CD4-positive, alpha-beta memory T cell (primary cell): ENCODE measurements at regions not wholly inside any gene's neighbourhood (a gene's known extent, or its start where the extent isn't known, plus 50 kb on each side); places are given as distances from the start of the nearest gene placed in this dataset.

ENCODE experiments used
- CTCF ChIA-PET: fragments of 350-600 bp; sonication (Branson Sonifier 250); formaldehyde crosslinking; loops from one replicate; lab custom pipeline; 2021; ENCODE audit warnings: inconsistent platforms; ENCODE audit not compliant: partially characterized antibody; lab: Charles Lee
- POLR2A ChIA-PET: fragments of 350-600 bp; sonication (Branson Sonifier 250); formaldehyde crosslinking; loops from one replicate; lab custom pipeline; 2021; ENCODE audit not compliant: partially characterized antibody; lab: Charles Lee
- DNase-seq, 5 donors: peaks; one replicate each; pipeline versions ENCODE4 v3.0.0 to v3.0.0-alpha.2; 2020 to 2022; ENCODE audit warnings: mixed read lengths in 1 of 5
- H3K27ac ChIP-seq: one replicate; pipeline ENCODE4 v1.7.0; 2013; ENCODE audit warnings: low read depth, low read length
- H3K27me3 ChIP-seq: 2 replicates; pipeline ENCODE4 v1.7.0; 2013; ENCODE audit warnings: mild to moderate bottlenecking, low read length, moderate library complexity; ENCODE audit not compliant: insufficient read depth
- H3K36me3 ChIP-seq: 2 replicates; pipeline ENCODE4 v1.7.0; 2013; ENCODE audit warnings: mild to moderate bottlenecking, low read length, moderate library complexity; ENCODE audit not compliant: insufficient read depth
- H3K4me1 ChIP-seq: 2 replicates; pipeline ENCODE4 v1.7.0; 2013; ENCODE audit warnings: mild to moderate bottlenecking, low read length, moderate library complexity; ENCODE audit not compliant: insufficient read depth
- H3K4me3 ChIP-seq, 2 donors: one replicate each; pipeline ENCODE4 v1.7.0; 2013; ENCODE audit warnings: low read length in 2 of 2, mild to moderate bottlenecking in 1 of 2
- H3K9me3 ChIP-seq, 2 donors: one replicate each; pipeline ENCODE4 v1.7.0; 2013; ENCODE audit warnings: low read length in 2 of 2, control low read depth in 1 of 2; ENCODE audit not compliant: control insufficient read depth in 1 of 2
- H3K27ac Mint-ChIP-seq, 7 donors: one replicate each; pipeline ENCODE4 v1.8.0; 2020 to 2021; ENCODE audit warnings: mixed read lengths in 7 of 7, mild to moderate bottlenecking in 6 of 7, inconsistent platforms in 3 of 7, moderate library complexity in 3 of 7
- H3K27me3 Mint-ChIP-seq, 2 donors: one replicate each; pipeline ENCODE4 v1.8.0; 2020 to 2021; ENCODE audit warnings: mixed read lengths in 2 of 2
- H3K36me3 Mint-ChIP-seq, 2 donors: one replicate each; pipeline ENCODE4 v1.8.0; 2020 to 2021; ENCODE audit warnings: mixed read lengths in 2 of 2, inconsistent platforms in 1 of 2, mild to moderate bottlenecking in 1 of 2
- H3K4me1 Mint-ChIP-seq, 4 donors: one replicate each; pipeline ENCODE4 v1.8.0; 2020 to 2021; ENCODE audit warnings: mixed read lengths in 4 of 4, mild to moderate bottlenecking in 1 of 4
- H3K4me3 Mint-ChIP-seq, 8 donors: one replicate each; pipeline ENCODE4 v1.8.0; 2020 to 2021; ENCODE audit warnings: mixed read lengths in 8 of 8, mild to moderate bottlenecking in 7 of 8, moderate library complexity in 6 of 8, inconsistent platforms in 3 of 8
- H3K9me3 Mint-ChIP-seq, 8 donors: one replicate each; pipeline ENCODE4 v1.8.0; 2020 to 2021; ENCODE audit warnings: mixed read lengths in 8 of 8, mild to moderate bottlenecking in 5 of 8, inconsistent platforms in 3 of 8, moderate library complexity in 1 of 8
- intact Hi-C: fragments of 100-400 bp; cut with micrococcal nuclease; formaldehyde crosslinking; loops from one replicate; pipeline ENCODE4 v1.15.1; 2023

- Mint-ChIP-seq H3K27me3 (no peaks in the 10 kb centered on the region), H3K9me3 (peaks cover 2 to 18% (median 9%) of the 10 kb centered on the region in 8 donors), H3K4me1 (no peaks in the 10 kb centered on the region), H3K4me3 (no peak overlapping the region), H3K27ac (no peak overlapping the region), H3K36me3 (no peaks in the 10 kb centered on the region)
- H3K27ac ChIP-seq: no peak overlapping the region
- no peaks in the 10 kb centered on the region for H3K4me1 ChIP-seq
- H3K36me3 ChIP-seq: no peaks in the 10 kb centered on the region
- POLR2A ChIA-PET: no interaction called here
- H3K4me3 ChIP-seq: no peak overlapping the region
- intact Hi-C loops: no loop called here
- DNase-seq: no peak
- no peaks in the 10 kb centered on the region for H3K27me3 ChIP-seq
- CTCF ChIA-PET: no interaction called here
- no peaks in the 10 kb centered on the region for H3K9me3 ChIP-seq
Observed at GRCh38 chr5:4206127-4206526, 610.5 kb downstream of the IRX1 start.

- Histone ChIP-seq H3K4me3 (no peak overlapping the region), H3K27me3 (no peaks in the 10 kb centered on the region), H3K9me3 (no peaks in the 10 kb centered on the region), H3K27ac (no peak overlapping the region), H3K36me3 (no peaks in the 10 kb centered on the region), H3K4me1 (no peaks in the 10 kb centered on the region)
- DNase-seq: no peak
- Mint-ChIP-seq H3K36me3 (no peaks in the 10 kb centered on the region), H3K27ac (no peak overlapping the region), H3K9me3 (peaks cover 5 to 18% (median 10%) of the 10 kb centered on the region in 8 donors), H3K4me3 (no peak overlapping the region), H3K4me1 (no peaks in the 10 kb centered on the region), H3K27me3 (no peaks in the 10 kb centered on the region)
- POLR2A ChIA-PET: no interaction called here
- CTCF ChIA-PET: no interaction called here
- intact Hi-C loops: no loop called here
Observed at GRCh38 chr5:4207486-4207885, 611.9 kb downstream of the IRX1 start.

- H3K4me3 ChIP-seq: no peak overlapping the region
- ChIA-PET POLR2A (no interaction called here), CTCF (no interaction called here)
- Mint-ChIP-seq H3K4me1 (no peaks in the 10 kb centered on the region), H3K27ac (no peak overlapping the region), H3K36me3 (no peaks in the 10 kb centered on the region), H3K4me3 (no peak overlapping the region), H3K9me3 (peaks cover 4 to 21% (median 12%) of the 10 kb centered on the region in 8 donors), H3K27me3 (no peaks in the 10 kb centered on the region)
- H3K36me3 ChIP-seq: no peaks in the 10 kb centered on the region
- intact Hi-C loops: no loop called here
- DNase-seq: no peak
- no peaks in the 10 kb centered on the region for H3K4me1 ChIP-seq
- no peaks in the 10 kb centered on the region for H3K9me3 ChIP-seq
- H3K27me3 ChIP-seq: no peaks in the 10 kb centered on the region
- no peak overlapping the region for H3K27ac ChIP-seq
Observed at GRCh38 chr5:4208537-4208936, 612.9 kb downstream of the IRX1 start.

- Mint-ChIP-seq H3K9me3 (peaks cover 4 to 21% (median 12%) of the 10 kb centered on the region in 8 donors), H3K36me3 (no peaks in the 10 kb centered on the region), H3K4me3 (no peak overlapping the region), H3K27ac (no peak overlapping the region), H3K27me3 (no peaks in the 10 kb centered on the region), H3K4me1 (no peaks in the 10 kb centered on the region)
- H3K4me1 ChIP-seq: no peaks in the 10 kb centered on the region
- no peaks in the 10 kb centered on the region for H3K36me3 ChIP-seq
- no peaks in the 10 kb centered on the region for H3K27me3 ChIP-seq
- intact Hi-C loops: no loop called here
- H3K4me3 ChIP-seq: no peak overlapping the region
- POLR2A ChIA-PET: no interaction called here
- H3K9me3 ChIP-seq: no peaks in the 10 kb centered on the region
- H3K27ac ChIP-seq: no peak overlapping the region
- CTCF ChIA-PET: no interaction called here
- DNase-seq: no peak
Observed at GRCh38 chr5:4208996-4209395, 613.4 kb downstream of the IRX1 start.

GRCh38 chr5:4212071-4212739, 616.6 kb downstream of the IRX1 start:
- Histone ChIP-seq H3K4me3 (no peak overlapping the region), H3K9me3 (no peaks in the 10 kb centered on the region), H3K27ac (no peak overlapping the region), H3K27me3 (no peaks in the 10 kb centered on the region), H3K4me1 (no peaks in the 10 kb centered on the region), H3K36me3 (no peaks in the 10 kb centered on the region)
- no peak for DNase-seq
- ChIA-PET POLR2A (no interaction called here), CTCF (no interaction called here)
- no peaks in the 10 kb centered on the region for H3K27me3 Mint-ChIP-seq
- no peak overlapping the region for H3K27ac Mint-ChIP-seq
- H3K4me1 Mint-ChIP-seq: no peaks in the 10 kb centered on the region
- no peak overlapping the region for H3K4me3 Mint-ChIP-seq
- no peaks in the 10 kb centered on the region for H3K36me3 Mint-ChIP-seq
- intact Hi-C loops: no loop called here
- H3K9me3 Mint-ChIP-seq: peaks cover 5 to 25% (median 13%) of the 10 kb centered on the region in 8 donors

- Histone ChIP-seq H3K27ac (no peak overlapping the region), H3K27me3 (no peaks in the 10 kb centered on the region), H3K9me3 (no peaks in the 10 kb centered on the region), H3K36me3 (no peaks in the 10 kb centered on the region), H3K4me3 (no peak overlapping the region), H3K4me1 (no peaks in the 10 kb centered on the region)
- Mint-ChIP-seq H3K27ac (no peak overlapping the region), H3K9me3 (peaks cover 5 to 26% (median 15%) of the 10 kb centered on the region in 8 donors), H3K27me3 (no peaks in the 10 kb centered on the region), H3K4me3 (no peak overlapping the region), H3K36me3 (no peaks in the 10 kb centered on the region), H3K4me1 (no peaks in the 10 kb centered on the region)
- no peak for DNase-seq
- intact Hi-C loops: no loop called here
- ChIA-PET CTCF (no interaction called here), POLR2A (no interaction called here)
Observed at GRCh38 chr5:4212981-4213819, 617.6 kb downstream of the IRX1 start.

GRCh38 chr5:4215143-4215542, 619.5 kb downstream of the IRX1 start:
- no peak overlapping the region for H3K4me3 ChIP-seq
- H3K4me3 Mint-ChIP-seq: no peak overlapping the region
- H3K9me3 ChIP-seq: no peaks in the 10 kb centered on the region
- peaks cover 4 to 27% (median 8%) of the 10 kb centered on the region in 8 donors for H3K9me3 Mint-ChIP-seq
- H3K36me3 ChIP-seq: no peaks in the 10 kb centered on the region
- POLR2A ChIA-PET: no interaction called here
- H3K27me3 Mint-ChIP-seq: no peaks in the 10 kb centered on the region
- no peak overlapping the region for H3K27ac Mint-ChIP-seq
- CTCF ChIA-PET: no interaction called here
- intact Hi-C loops: no loop called here
- H3K4me1 Mint-ChIP-seq: no peaks in the 10 kb centered on the region
- no peaks in the 10 kb centered on the region for H3K4me1 ChIP-seq
- no peaks in the 10 kb centered on the region for H3K36me3 Mint-ChIP-seq
- no peaks in the 10 kb centered on the region for H3K27me3 ChIP-seq
- H3K27ac ChIP-seq: no peak overlapping the region
- no peak for DNase-seq
